Chondrocyte (in vitro differentiated cells): ENCODE measurements at regions not wholly inside any gene's neighbourhood (a gene's known extent, or its start where the extent isn't known, plus 50 kb on each side); places are given as distances from the start of the nearest gene placed in this dataset.

Experiments
- DNase-seq: peaks from one replicate; pipeline ENCODE4 v3.0.0; 2021; ENCODE audit warnings: mixed read lengths, low spot score
- H3K27ac Mint-ChIP-seq: one replicate; pipeline ENCODE4 v1.8.0; 2021; ENCODE audit warnings: mild to moderate bottlenecking, moderate library complexity, mixed read lengths; ENCODE audit not compliant: unreplicated experiment
- H3K27me3 Mint-ChIP-seq: 2 replicates; pipeline ENCODE4 v1.8.0; 2021; ENCODE audit warnings: low read depth, mixed read lengths
- H3K36me3 Mint-ChIP-seq: 2 replicates; pipeline ENCODE4 v1.8.0; 2021; ENCODE audit warnings: low read depth, mixed read lengths
- H3K4me1 Mint-ChIP-seq: 2 replicates; pipeline ENCODE4 v1.8.0; 2021; ENCODE audit warnings: low read depth, mild to moderate bottlenecking, mixed read lengths
- H3K4me3 Mint-ChIP-seq: one replicate; pipeline ENCODE4 v1.8.0; 2021; ENCODE audit warnings: mild to moderate bottlenecking, moderate library complexity, mixed read lengths; ENCODE audit not compliant: unreplicated experiment
- H3K9me3 Mint-ChIP-seq: 2 replicates; pipeline ENCODE4 v1.8.0; 2021; ENCODE audit warnings: low read depth, mixed read lengths
- TF ChIP-seq, protein P1 (sequence below): fragments of 200-600 bp; sonication (generic); IDR thresholded peaks from 2 replicates; pipeline ENCODE4 v1.5.0; 2021; ENCODE audit warnings: antibody characterized with exemption, mild to moderate bottlenecking, moderate library complexity

DNA sequence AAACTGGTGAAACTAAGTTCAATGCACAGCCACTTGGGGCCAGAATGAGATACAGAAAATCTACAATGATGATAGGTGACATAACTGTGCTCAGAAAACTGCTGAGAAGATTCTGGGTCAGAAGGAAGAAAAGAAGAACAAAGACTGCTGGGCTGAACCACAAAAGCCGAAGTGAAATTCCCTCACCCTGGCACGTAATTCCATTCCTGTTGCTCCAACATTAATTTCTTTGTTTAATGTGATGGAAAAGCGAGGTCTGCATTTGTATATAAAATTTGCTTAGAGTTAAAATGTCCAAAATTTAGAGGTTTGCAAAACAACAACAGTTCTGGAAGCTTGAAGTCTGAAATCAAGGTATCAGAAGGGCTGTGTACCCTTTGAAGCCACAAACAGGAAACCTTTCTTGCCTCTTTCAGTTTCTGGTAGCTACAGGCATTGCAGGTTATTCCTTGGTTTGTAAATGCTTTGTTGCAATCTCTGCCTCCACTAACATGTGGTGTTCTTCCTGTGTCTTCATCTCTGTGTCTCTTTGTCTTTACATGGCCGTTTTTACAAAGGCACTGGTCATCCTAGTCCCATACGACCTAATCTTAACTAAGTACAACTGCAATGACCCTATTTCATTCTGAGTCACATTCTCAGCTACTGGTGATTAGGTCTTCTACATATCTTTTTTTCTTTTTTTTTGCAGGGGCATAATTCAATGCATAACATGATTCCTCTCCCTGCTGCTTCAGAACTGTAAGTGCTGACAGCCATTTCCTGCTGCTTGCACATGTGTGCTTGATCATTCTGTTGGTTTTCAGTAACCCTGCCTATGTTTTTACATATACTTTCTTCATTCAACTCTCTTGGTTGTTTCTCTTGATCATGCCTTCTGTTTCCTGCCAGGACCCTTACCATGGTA is 603.0 kb upstream of the CDH8 start:
- Mint-ChIP-seq H3K27ac (no peak overlapping the region), H3K9me3 (peaks cover 3% of the 10 kb centered on the region), H3K27me3 (no peaks in the 10 kb centered on the region), H3K36me3 (no peaks in the 10 kb centered on the region), H3K4me3 (no peak overlapping the region), H3K4me1 (peaks cover 4% of the 10 kb centered on the region)
- TF ChIP-seq, protein P1, sequence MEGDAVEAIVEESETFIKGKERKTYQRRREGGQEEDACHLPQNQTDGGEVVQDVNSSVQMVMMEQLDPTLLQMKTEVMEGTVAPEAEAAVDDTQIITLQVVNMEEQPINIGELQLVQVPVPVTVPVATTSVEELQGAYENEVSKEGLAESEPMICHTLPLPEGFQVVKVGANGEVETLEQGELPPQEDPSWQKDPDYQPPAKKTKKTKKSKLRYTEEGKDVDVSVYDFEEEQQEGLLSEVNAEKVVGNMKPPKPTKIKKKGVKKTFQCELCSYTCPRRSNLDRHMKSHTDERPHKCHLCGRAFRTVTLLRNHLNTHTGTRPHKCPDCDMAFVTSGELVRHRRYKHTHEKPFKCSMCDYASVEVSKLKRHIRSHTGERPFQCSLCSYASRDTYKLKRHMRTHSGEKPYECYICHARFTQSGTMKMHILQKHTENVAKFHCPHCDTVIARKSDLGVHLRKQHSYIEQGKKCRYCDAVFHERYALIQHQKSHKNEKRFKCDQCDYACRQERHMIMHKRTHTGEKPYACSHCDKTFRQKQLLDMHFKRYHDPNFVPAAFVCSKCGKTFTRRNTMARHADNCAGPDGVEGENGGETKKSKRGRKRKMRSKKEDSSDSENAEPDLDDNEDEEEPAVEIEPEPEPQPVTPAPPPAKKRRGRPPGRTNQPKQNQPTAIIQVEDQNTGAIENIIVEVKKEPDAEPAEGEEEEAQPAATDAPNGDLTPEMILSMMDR: no peak
- no peak for DNase-seq

DNA sequence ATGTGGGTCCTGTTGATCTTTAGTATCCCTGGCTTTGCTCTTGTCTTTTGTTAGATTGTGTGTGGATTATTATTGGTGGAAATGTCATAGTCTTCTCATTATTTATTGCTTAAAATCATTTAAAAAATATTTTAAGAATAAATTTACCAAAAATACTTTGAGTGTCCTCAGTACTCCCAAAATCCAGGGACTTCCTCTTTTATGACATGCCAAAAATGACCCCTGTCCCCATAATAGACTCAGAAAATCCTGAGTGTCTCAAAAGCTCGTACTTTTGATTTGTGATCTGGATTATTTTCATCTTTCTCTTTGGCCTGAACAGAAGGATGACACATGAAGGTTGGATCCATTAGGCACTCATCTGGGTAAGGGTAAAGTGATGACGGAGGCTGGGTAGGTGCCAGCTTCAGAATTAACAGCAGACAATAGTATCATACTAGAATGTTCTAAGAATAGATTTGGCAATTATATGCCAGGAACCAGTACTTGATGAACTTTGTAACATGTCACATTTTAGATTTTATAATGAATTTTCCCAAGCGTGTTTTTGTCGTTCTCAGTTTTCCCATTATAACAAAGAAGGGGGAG is 602.2 kb upstream of the CDH8 start:
- TF ChIP-seq, protein P1: no peak
- H3K36me3 Mint-ChIP-seq: no peaks in the 10 kb centered on the region
- no peaks in the 10 kb centered on the region for H3K27me3 Mint-ChIP-seq
- no peak overlapping the region for H3K4me3 Mint-ChIP-seq
- H3K9me3 Mint-ChIP-seq: peaks cover 5% of the 10 kb centered on the region
- no peak overlapping the region for H3K27ac Mint-ChIP-seq
- peaks cover 4% of the 10 kb centered on the region for H3K4me1 Mint-ChIP-seq
- no peak for DNase-seq

- Mint-ChIP-seq H3K9me3 (no peaks in the 10 kb centered on the region), H3K4me3 (no peak overlapping the region), H3K27me3 (no peaks in the 10 kb centered on the region), H3K4me1 (no peaks in the 10 kb centered on the region), H3K27ac (no peak overlapping the region), H3K36me3 (no peaks in the 10 kb centered on the region)
- TF ChIP-seq, protein P1: no peak
- no peak for DNase-seq
These were observed 589.1 kb upstream of the CDH8 start for GRCh38 chr16:62625326-62625725.

- DNase-seq: no peak
- Mint-ChIP-seq H3K4me1 (no peaks in the 10 kb centered on the region), H3K27ac (no peak overlapping the region), H3K4me3 (no peak overlapping the region), H3K36me3 (no peaks in the 10 kb centered on the region), H3K27me3 (no peaks in the 10 kb centered on the region), H3K9me3 (peaks cover 7% of the 10 kb centered on the region)
- TF ChIP-seq, protein P1: no peak
These were observed 584.0 kb upstream of the CDH8 start for GRCh38 chr16:62620275-62620674.

DNA sequence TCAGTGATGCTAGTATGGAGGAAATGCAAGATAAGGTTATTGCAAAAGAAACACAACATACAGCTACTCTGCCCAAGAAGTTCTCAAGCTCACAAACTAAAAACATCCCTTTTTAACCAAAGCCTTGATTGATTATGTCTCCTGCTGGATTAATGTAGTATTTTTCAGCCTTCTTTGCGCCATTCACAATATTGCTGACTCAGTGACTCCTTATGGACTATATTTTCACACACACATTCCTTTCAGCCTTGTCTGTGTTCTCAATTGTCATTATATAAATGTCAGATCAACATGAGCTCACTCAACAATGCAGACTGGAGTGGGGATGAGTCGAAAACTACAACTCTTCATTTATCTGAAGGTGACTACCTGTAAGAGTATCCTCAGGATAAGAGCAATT is 579.3 kb upstream of the CDH8 start:
- Mint-ChIP-seq H3K27ac (no peak overlapping the region), H3K9me3 (peaks cover 10% of the 10 kb centered on the region), H3K4me1 (no peaks in the 10 kb centered on the region), H3K4me3 (no peak overlapping the region), H3K36me3 (no peaks in the 10 kb centered on the region), H3K27me3 (no peaks in the 10 kb centered on the region)
- TF ChIP-seq, protein P1: no peak
- DNase-seq: no peak
